ENCODE measurements at regions not wholly inside any gene's neighbourhood (a gene's known extent, or its start where the extent isn't known, plus 50 kb on each side); places are given as distances from the start of the nearest gene placed in this dataset.

GRCh38 chr12:53857666-53858065 is 81.0 kb upstream of the HOXC13 start:
- TF ChIP-seq PRPF4 (IDR thresholded peaks at IDR 0.05; ENCODE audit: low read depth, low read length, poor library complexity, severe bottlenecking) (no peak), KMT2B (CRISPR knock-in tag; IDR thresholded peaks at IDR 0.05) (no peak), FOXJ3 (CRISPR knock-in tag; IDR thresholded peaks at IDR 0.05; ENCODE audit: borderline replicate concordance) (no peak), CHD2 (IDR thresholded peaks at IDR 0.05; ENCODE audit: low read depth, low read length) (no peak)

Data from HepG2 (cell line).